A549 (cell line): ENCODE measurements at regions not wholly inside any gene's neighbourhood (a gene's known extent, or its start where the extent isn't known, plus 50 kb on each side); places are given as distances from the start of the nearest gene placed in this dataset.
A peak's percentile ranks its signal among the peaks of the same experiment; 100 is the strongest.

Experiments
- ATAC-seq, 2 experiments: fragments of 200-7000 bp in 1 of 2; fragments of >200 bp in 1 of 2; cut with Nextera tagmentation in 1 of 2; cut with Tn5 transposase in 1 of 2; 3 replicates each; pipeline versions ENCODE4 v1.8.0 to v1.9.1; 2018 to 2020; ENCODE audit warnings: mild to moderate bottlenecking in 1 of 2, moderate library complexity in 1 of 2
- CTCF ChIA-PET: fragments of 300-600 bp; sonication (Branson Sonifier 250); formaldehyde crosslinking; extraction: SDS; loops from one replicate; lab custom pipeline; 2021; ENCODE audit warnings: antibody characterized with exemption, inconsistent platforms; lab: Yijun Ruan, JAX
- POLR2A ChIA-PET: fragments of 350-600 bp; formaldehyde crosslinking; extraction: SDS; loops from one replicate; lab custom pipeline; 2021; ENCODE audit warnings: antibody characterized with exemption, inconsistent platforms; lab: Yijun Ruan, JAX
- DNase-seq, 2 experiments: peaks; one replicate each; pipeline versions ENCODE4 v3.0.0 to v3.0.0-alpha.2; 2011 to 2016; ENCODE audit warnings: low read depth in 1 of 2, low spot score in 1 of 2
- FAIRE-seq: peaks from 2 replicates; lab custom pipeline; 2011; peaks lifted over from hg19 to GRCh38; lab: Jason Lieb, UNC
- H3K27ac ChIP-seq, 2 experiments: fragments of >200 bp; sonication (Bioruptor Twin); formaldehyde crosslinking; 3 replicates each; pipeline ENCODE4 v1.5.1; 2016 to 2017
- H3K4me1 ChIP-seq: fragments of >200 bp; sonication (Bioruptor Twin); formaldehyde crosslinking; 3 replicates; pipeline ENCODE4 v1.6.1; 2016
- H3K4me2 ChIP-seq: fragments of >200 bp; sonication (Bioruptor Twin); formaldehyde crosslinking; 3 replicates; pipeline ENCODE4 v1.6.1; 2016
- H3K4me3 ChIP-seq: fragments of >200 bp; sonication (Bioruptor Twin); formaldehyde crosslinking; 3 replicates; pipeline ENCODE4 v1.5.1; 2016
- H3K9me3 ChIP-seq: fragments of >200 bp; sonication (Bioruptor Twin); formaldehyde crosslinking; 3 replicates; pipeline ENCODE4 v1.6.1; 2016
- CBX8 ChIP-seq: fragments of 200-600 bp; sonication (generic); IDR thresholded peaks from 2 replicates; pipeline ENCODE4 v1.6.1; 2016
- CHD2 ChIP-seq: fragments of 150-350 bp; IDR thresholded peaks from 2 replicates; pipeline ENCODE4 v1.6.1; 2014; ENCODE audit warnings: low read length; ENCODE audit not compliant: partially characterized antibody
- CHD4 ChIP-seq: fragments of 200-600 bp; sonication (generic); IDR thresholded peaks from 2 replicates; pipeline ENCODE4 v1.6.1; 2016; ENCODE audit warnings: antibody characterized with exemption, mild to moderate bottlenecking, borderline replicate concordance
- ESRRA ChIP-seq: fragments of 150-350 bp; IDR thresholded peaks from 2 replicates; pipeline ENCODE4 v1.6.1; 2014; ENCODE audit warnings: mild to moderate bottlenecking, low read length, borderline replicate concordance
- GATA3 ChIP-seq: IDR thresholded peaks from 2 replicates; pipeline ENCODE4 v1.6.1; 2012; ENCODE audit warnings: borderline replicate concordance
- HOXB13 ChIP-seq: fragments of 250-450 bp; sonication (Bioruptor Pico); IDR thresholded peaks from 2 replicates; pipeline ENCODE4 v1.5.0; 2020; ENCODE audit warnings: low read depth, mild to moderate bottlenecking, moderate library complexity
- MAFK ChIP-seq: fragments of 450-650 bp; IDR thresholded peaks from 2 replicates; pipeline ENCODE4 v1.6.1; 2014; ENCODE audit not compliant: partially characterized antibody
- MYC ChIP-seq: IDR thresholded peaks from 2 replicates; pipeline ENCODE4 v1.6.1; 2012; ENCODE audit warnings: mild to moderate bottlenecking, inconsistent platforms, low read length, improper control_type of control experiment, borderline replicate concordance
- NR3C1 ChIP-seq: fragments of >200 bp; sonication (Bioruptor Twin); formaldehyde crosslinking; IDR thresholded peaks from 3 replicates; pipeline ENCODE4 v1.6.1; 2017
- RCOR1 ChIP-seq: fragments of 150-350 bp; IDR thresholded peaks from 2 replicates; pipeline ENCODE4 v1.6.1; 2014; ENCODE audit warnings: antibody characterized with exemption, low read length, low read depth
- RFX5 ChIP-seq: fragments of 450-650 bp; IDR thresholded peaks from 2 replicates; pipeline ENCODE4 v1.7.1; 2014; ENCODE audit warnings: antibody characterized with exemption, mild to moderate bottlenecking, moderate library complexity
- TFCP2L1 ChIP-seq: fragments of 250-450 bp; sonication (Bioruptor Pico); IDR thresholded peaks from 2 replicates; pipeline ENCODE4 v1.5.0; 2021; ENCODE audit warnings: mild to moderate bottlenecking
- WGBS: methylation state at CpG from one replicate; pipeline ENCODE4 v1.1.6; 2017; ENCODE audit errors: missing lambda C conversion rate; 5-methylcytosine and 5-hydroxymethylcytosine counted together
- TF ChIP-seq, protein P1 (sequence below): IDR thresholded peaks from 2 replicates; pipeline ENCODE4 v1.6.1; 2012
- TF ChIP-seq, protein P2 (sequence below): fragments of >200 bp; sonication (Bioruptor Twin); formaldehyde crosslinking; IDR thresholded peaks from 3 replicates; pipeline ENCODE4 v1.6.1; 2016
- TF ChIP-seq, protein P3 (sequence below): fragments of 200-600 bp; sonication (generic); IDR thresholded peaks from 2 replicates; pipeline ENCODE4 v1.6.1; 2016; ENCODE audit warnings: antibody characterized with exemption, mild to moderate bottlenecking, moderate library complexity
- TF ChIP-seq, protein P4 (sequence below): IDR thresholded peaks from 2 replicates; pipeline ENCODE4 v1.6.1; 2012
- TF ChIP-seq, protein P5 (sequence below): fragments of 250-450 bp; sonication (Bioruptor Pico); IDR thresholded peaks from 2 replicates; pipeline ENCODE4 v1.5.0; 2020; ENCODE audit warnings: low read depth, mild to moderate bottlenecking, moderate library complexity

DNA sequence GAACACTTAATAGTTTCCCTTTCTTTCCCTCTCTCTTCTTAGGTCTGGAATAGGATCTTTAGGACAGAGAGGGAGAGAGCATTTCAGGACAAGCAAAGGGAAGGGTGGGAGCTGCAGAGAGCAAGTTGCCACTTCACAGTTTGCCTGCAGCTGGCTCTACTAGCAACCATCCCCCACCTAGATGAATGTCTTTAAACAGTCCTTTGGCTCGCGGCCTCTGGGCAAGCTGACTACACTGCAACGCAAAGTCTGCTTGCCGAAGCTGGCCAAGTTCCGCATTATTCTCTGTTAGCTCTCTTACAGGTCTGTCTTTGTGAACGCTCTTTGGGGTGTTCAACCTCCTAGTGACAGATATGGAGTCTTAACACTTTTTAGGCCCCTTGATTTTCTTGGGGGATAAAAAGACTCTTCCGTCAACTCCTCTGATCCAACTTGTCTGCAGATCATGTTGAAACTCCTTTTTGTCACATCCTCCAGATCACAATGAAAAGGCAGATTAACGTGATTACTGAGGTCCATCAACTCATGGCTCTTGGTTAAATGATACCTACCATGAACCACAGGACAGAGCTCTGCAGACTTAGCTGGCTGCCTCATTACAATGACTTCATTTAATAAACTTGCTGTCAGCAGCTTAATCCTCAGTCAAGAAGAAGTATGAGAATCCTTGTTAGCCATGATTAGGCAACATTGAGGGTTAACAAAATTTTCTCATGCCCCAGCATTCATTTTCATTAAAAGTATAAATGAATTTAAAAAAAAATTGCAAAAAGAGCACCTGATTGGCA lies 74.6 kb downstream of the SLC4A3 start (continued):
- TF ChIP-seq, protein P1, sequence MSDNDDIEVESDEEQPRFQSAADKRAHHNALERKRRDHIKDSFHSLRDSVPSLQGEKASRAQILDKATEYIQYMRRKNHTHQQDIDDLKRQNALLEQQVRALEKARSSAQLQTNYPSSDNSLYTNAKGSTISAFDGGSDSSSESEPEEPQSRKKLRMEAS = no peak
- TF ChIP-seq, protein P2, sequence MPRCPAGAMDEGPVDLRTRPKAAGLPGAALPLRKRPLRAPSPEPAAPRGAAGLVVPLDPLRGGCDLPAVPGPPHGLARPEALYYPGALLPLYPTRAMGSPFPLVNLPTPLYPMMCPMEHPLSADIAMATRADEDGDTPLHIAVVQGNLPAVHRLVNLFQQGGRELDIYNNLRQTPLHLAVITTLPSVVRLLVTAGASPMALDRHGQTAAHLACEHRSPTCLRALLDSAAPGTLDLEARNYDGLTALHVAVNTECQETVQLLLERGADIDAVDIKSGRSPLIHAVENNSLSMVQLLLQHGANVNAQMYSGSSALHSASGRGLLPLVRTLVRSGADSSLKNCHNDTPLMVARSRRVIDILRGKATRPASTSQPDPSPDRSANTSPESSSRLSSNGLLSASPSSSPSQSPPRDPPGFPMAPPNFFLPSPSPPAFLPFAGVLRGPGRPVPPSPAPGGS = no peak
- TF ChIP-seq, protein P3, sequence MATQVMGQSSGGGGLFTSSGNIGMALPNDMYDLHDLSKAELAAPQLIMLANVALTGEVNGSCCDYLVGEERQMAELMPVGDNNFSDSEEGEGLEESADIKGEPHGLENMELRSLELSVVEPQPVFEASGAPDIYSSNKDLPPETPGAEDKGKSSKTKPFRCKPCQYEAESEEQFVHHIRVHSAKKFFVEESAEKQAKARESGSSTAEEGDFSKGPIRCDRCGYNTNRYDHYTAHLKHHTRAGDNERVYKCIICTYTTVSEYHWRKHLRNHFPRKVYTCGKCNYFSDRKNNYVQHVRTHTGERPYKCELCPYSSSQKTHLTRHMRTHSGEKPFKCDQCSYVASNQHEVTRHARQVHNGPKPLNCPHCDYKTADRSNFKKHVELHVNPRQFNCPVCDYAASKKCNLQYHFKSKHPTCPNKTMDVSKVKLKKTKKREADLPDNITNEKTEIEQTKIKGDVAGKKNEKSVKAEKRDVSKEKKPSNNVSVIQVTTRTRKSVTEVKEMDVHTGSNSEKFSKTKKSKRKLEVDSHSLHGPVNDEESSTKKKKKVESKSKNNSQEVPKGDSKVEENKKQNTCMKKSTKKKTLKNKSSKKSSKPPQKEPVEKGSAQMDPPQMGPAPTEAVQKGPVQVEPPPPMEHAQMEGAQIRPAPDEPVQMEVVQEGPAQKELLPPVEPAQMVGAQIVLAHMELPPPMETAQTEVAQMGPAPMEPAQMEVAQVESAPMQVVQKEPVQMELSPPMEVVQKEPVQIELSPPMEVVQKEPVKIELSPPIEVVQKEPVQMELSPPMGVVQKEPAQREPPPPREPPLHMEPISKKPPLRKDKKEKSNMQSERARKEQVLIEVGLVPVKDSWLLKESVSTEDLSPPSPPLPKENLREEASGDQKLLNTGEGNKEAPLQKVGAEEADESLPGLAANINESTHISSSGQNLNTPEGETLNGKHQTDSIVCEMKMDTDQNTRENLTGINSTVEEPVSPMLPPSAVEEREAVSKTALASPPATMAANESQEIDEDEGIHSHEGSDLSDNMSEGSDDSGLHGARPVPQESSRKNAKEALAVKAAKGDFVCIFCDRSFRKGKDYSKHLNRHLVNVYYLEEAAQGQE = no peak

DNA sequence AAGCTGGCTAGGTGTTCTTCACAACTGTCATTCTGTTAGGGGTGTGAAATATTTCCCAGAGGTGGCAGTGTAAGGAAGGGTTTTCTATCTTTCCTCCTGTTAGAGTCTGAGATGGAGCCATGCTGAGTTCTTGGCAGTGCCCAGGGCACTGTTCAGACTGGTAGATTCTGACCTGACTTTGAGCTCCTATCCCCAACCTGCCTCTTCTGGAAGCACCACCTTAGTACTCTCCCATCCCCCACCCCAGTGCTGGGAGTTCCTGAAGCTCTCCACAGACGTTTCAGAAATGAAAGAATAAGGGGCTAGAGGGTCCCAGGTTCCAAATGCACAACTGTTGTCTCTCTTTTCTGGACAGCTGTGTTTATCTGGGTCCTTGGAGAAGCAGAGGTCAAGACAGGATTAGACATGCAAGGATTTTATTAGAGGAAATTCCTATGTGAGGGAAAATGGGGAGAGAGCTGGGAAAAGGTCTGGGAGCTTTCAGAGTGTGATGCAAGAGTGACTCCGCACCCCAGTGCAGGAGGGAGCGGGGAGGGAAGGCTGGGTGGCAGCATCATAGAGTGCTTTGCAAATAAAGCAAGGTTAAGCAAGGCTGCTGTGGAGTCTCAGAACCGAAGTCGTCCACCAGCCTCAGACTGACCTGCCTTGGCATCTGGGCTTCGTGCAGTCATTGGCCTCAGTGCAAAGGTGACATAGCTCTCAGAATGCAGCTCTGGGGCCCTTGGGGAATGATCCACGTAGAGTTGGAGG lies 75.5 kb downstream of the SLC4A3 start:
- DNase-seq (no peak), FAIRE-seq (no peak), ATAC-seq (peak in 1 of 2 experiments; percentile 35; a peak in 3 of 6 replicates)
- Histone ChIP-seq H3K4me3 (no peak overlapping the region), H3K9me3 (no peaks in the 10 kb centered on the region), H3K4me1 (no peaks in the 10 kb centered on the region), H3K27ac (no peak overlapping the region), H3K4me2 (no peak overlapping the region)
- TF ChIP-seq RFX5 (no peak), NR3C1 (no peak), ESRRA (no peak), CHD2 (no peak), TFCP2L1 (CRISPR knock-in tag) (no peak), CHD4 (no peak), RCOR1 (no peak), CBX8 (no peak), MAFK (no peak), HOXB13 (CRISPR knock-in tag) (no peak), GATA3 (no peak), MYC (no peak)
- TF ChIP-seq, protein P4, sequence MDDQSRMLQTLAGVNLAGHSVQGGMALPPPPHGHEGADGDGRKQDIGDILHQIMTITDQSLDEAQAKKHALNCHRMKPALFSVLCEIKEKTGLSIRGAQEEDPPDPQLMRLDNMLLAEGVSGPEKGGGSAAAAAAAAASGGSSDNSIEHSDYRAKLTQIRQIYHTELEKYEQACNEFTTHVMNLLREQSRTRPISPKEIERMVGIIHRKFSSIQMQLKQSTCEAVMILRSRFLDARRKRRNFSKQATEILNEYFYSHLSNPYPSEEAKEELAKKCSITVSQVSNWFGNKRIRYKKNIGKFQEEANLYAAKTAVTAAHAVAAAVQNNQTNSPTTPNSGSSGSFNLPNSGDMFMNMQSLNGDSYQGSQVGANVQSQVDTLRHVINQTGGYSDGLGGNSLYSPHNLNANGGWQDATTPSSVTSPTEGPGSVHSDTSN = no peak
- TF ChIP-seq, protein P3 = no peak
- TF ChIP-seq, protein P5, sequence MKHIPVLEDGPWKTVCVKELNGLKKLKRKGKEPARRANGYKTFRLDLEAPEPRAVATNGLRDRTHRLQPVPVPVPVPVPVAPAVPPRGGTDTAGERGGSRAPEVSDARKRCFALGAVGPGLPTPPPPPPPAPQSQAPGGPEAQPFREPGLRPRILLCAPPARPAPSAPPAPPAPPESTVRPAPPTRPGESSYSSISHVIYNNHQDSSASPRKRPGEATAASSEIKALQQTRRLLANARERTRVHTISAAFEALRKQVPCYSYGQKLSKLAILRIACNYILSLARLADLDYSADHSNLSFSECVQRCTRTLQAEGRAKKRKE (CRISPR knock-in tag) = no peak
- WGBS = 5% methylated on average over 7 of the region's 7 CpGs
- POLR2A ChIA-PET = no interaction called here
- CTCF ChIA-PET = interaction anchor here (6.2 kb wide), 1 partner anchor 14 kb away, joined by 34 read pairs; no protein-coding TSS in a partner anchor
